CD4-positive, alpha-beta T cell (primary cell): ENCODE measurements at regions not wholly inside any gene's neighbourhood (a gene's known extent, or its start where the extent isn't known, plus 50 kb on each side); places are given as distances from the start of the nearest gene placed in this dataset.

Source experiments
- ATAC-seq: fragments of 200-7000 bp; cut with Tn5 transposase; one replicate; pipeline ENCODE4 v1.10.0; 2022; ENCODE audit warnings: mild to moderate bottlenecking; ENCODE audit not compliant: poor library complexity
- CTCF ChIA-PET: fragments of 350-600 bp; sonication (Branson Sonifier 250); formaldehyde crosslinking; loops from one replicate; lab custom pipeline; 2021; ENCODE audit warnings: antibody characterized with exemption, inconsistent platforms; lab: Charles Lee
- POLR2A ChIA-PET: fragments of 350-600 bp; sonication (Branson Sonifier 250); formaldehyde crosslinking; loops from one replicate; lab custom pipeline; 2021; ENCODE audit warnings: antibody characterized with exemption, inconsistent platforms; lab: Charles Lee
- DNase-seq, 14 experiments: peaks; one replicate each; pipeline ENCODE4 v3.0.0-alpha.2; 2013 to 2020; ENCODE audit warnings: mixed read lengths in 2 of 14
- H3K27ac ChIP-seq, 2 donors: one replicate each; pipeline versions ENCODE4 v1.5.1 to v1.7.0; 2013; ENCODE audit warnings: low read length in 2 of 2, low read depth in 1 of 2, mild to moderate bottlenecking in 1 of 2
- H3K27me3 ChIP-seq, 2 experiments: 1 replicate in 1 of 2; 2 replicates in 1 of 2; pipeline versions ENCODE4 v1.6.1 to v1.7.0; 2013; ENCODE audit warnings: low read length in 2 of 2, control low read depth in 1 of 2, mild to moderate bottlenecking in 1 of 2, moderate library complexity in 1 of 2; ENCODE audit not compliant: insufficient read depth in 2 of 2, control insufficient read depth in 1 of 2
- H3K36me3 ChIP-seq: one replicate; pipeline ENCODE4 v1.6.1; 2013; ENCODE audit warnings: low read length, control low read depth; ENCODE audit not compliant: insufficient read depth
- H3K4me1 ChIP-seq: one replicate; pipeline ENCODE4 v1.6.1; 2013; ENCODE audit warnings: low read length, control low read depth; ENCODE audit not compliant: insufficient read depth
- H3K4me3 ChIP-seq: one replicate; pipeline ENCODE4 v1.5.1; 2013; ENCODE audit warnings: mild to moderate bottlenecking, low read length, moderate library complexity
- H3K9me3 ChIP-seq, 2 experiments: 1 replicate in 1 of 2; 2 replicates in 1 of 2; pipeline versions ENCODE4 v1.6.1 to v1.7.0; 2013; ENCODE audit warnings: low read length in 2 of 2, mild to moderate bottlenecking in 2 of 2, control low read depth in 1 of 2, moderate library complexity in 1 of 2; ENCODE audit not compliant: control insufficient read depth in 1 of 2, insufficient read depth in 1 of 2
- H3K27ac Mint-ChIP-seq: one replicate; pipeline ENCODE4 v1.8.0; 2020; ENCODE audit warnings: mixed read lengths
- H3K27me3 Mint-ChIP-seq: one replicate; pipeline ENCODE4 v1.8.0; 2021; ENCODE audit warnings: mixed read lengths
- H3K36me3 Mint-ChIP-seq: one replicate; pipeline ENCODE4 v1.8.0; 2021; ENCODE audit warnings: low read depth, mixed read lengths
- H3K4me1 Mint-ChIP-seq: one replicate; pipeline ENCODE4 v1.8.0; 2021; ENCODE audit warnings: low read depth, mixed read lengths
- H3K4me3 Mint-ChIP-seq: one replicate; pipeline ENCODE4 v1.8.0; 2020; ENCODE audit warnings: mild to moderate bottlenecking, mixed read lengths
- H3K9me3 Mint-ChIP-seq: one replicate; pipeline ENCODE4 v1.8.0; 2020; ENCODE audit warnings: mixed read lengths
- intact Hi-C, 2 experiments: fragments of 100-400 bp; cut with DNase I in 1 of 2; cut with micrococcal nuclease in 1 of 2; formaldehyde crosslinking; loops; one replicate each; pipeline versions ENCODE4 v1.15.1 to v1.9.0; 2023 to 2025; cut with DNase I, micrococcal nuclease
- TF ChIP-seq, protein P1 (sequence below): fragments of 200-600 bp; IDR thresholded peaks from one replicate; pipeline ENCODE4 v1.8.0; 2022; ENCODE audit warnings: antibody characterized with exemption, mild to moderate bottlenecking

- no peak overlapping the region for H3K27ac Mint-ChIP-seq
- no peak overlapping the region for H3K27ac ChIP-seq
- no peaks in the 10 kb centered on the region for H3K4me1 Mint-ChIP-seq
- H3K27me3 ChIP-seq, result no peaks in the 10 kb centered on the region
- no peaks in the 10 kb centered on the region for H3K36me3 Mint-ChIP-seq
- no peak overlapping the region for H3K4me3 ChIP-seq
- TF ChIP-seq, protein P1, sequence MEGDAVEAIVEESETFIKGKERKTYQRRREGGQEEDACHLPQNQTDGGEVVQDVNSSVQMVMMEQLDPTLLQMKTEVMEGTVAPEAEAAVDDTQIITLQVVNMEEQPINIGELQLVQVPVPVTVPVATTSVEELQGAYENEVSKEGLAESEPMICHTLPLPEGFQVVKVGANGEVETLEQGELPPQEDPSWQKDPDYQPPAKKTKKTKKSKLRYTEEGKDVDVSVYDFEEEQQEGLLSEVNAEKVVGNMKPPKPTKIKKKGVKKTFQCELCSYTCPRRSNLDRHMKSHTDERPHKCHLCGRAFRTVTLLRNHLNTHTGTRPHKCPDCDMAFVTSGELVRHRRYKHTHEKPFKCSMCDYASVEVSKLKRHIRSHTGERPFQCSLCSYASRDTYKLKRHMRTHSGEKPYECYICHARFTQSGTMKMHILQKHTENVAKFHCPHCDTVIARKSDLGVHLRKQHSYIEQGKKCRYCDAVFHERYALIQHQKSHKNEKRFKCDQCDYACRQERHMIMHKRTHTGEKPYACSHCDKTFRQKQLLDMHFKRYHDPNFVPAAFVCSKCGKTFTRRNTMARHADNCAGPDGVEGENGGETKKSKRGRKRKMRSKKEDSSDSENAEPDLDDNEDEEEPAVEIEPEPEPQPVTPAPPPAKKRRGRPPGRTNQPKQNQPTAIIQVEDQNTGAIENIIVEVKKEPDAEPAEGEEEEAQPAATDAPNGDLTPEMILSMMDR, result no peak
- H3K4me3 Mint-ChIP-seq, result no peak overlapping the region
- no peak for ATAC-seq
- ChIA-PET CTCF (no interaction called here), POLR2A (no interaction called here)
- DNase-seq, result no peak
- peaks cover 10% of the 10 kb centered on the region for H3K9me3 Mint-ChIP-seq
- H3K36me3 ChIP-seq, result no peaks in the 10 kb centered on the region
- no peaks in the 10 kb centered on the region for H3K27me3 Mint-ChIP-seq
- H3K9me3 ChIP-seq, result no peaks in the 10 kb centered on the region
- H3K4me1 ChIP-seq, result no peaks in the 10 kb centered on the region
- intact Hi-C loops, result no loop called here
Measured at GRCh38 chr4:179151770-179152169, 1709.5 kb upstream of the AGA start.

- peaks cover 0 to 9% of the 10 kb centered on the region in 2 experiments for H3K9me3 ChIP-seq
- POLR2A ChIA-PET, result interaction anchor here (0.7 kb wide), 1 partner anchor 247 kb away, joined by 3 read pairs; no protein-coding TSS in a partner anchor
- Mint-ChIP-seq H3K36me3 (no peaks in the 10 kb centered on the region), H3K4me1 (no peaks in the 10 kb centered on the region), H3K27ac (no peak overlapping the region), H3K4me3 (no peak overlapping the region), H3K27me3 (no peaks in the 10 kb centered on the region), H3K9me3 (peaks cover 14% of the 10 kb centered on the region)
- CTCF ChIA-PET, result no interaction called here
- H3K36me3 ChIP-seq, result no peaks in the 10 kb centered on the region
- no peak overlapping the region for H3K27ac ChIP-seq
- DNase-seq, result no peak
- ATAC-seq, result no peak
- TF ChIP-seq, protein P1, result no peak
- no peaks in the 10 kb centered on the region for H3K27me3 ChIP-seq
- H3K4me3 ChIP-seq, result no peak overlapping the region
- H3K4me1 ChIP-seq, result no peaks in the 10 kb centered on the region
- intact Hi-C loops, result no loop called here
Measured at GRCh38 chr4:179163147-179163546, 1720.9 kb upstream of the AGA start.

- no peak overlapping the region for H3K4me3 ChIP-seq
- H3K9me3 Mint-ChIP-seq, result peaks cover 14% of the 10 kb centered on the region
- H3K36me3 Mint-ChIP-seq, result no peaks in the 10 kb centered on the region
- H3K4me1 Mint-ChIP-seq, result no peaks in the 10 kb centered on the region
- DNase-seq (no peak), ATAC-seq (no peak)
- POLR2A ChIA-PET, result no interaction called here
- H3K27me3 Mint-ChIP-seq, result no peaks in the 10 kb centered on the region
- no peak overlapping the region for H3K4me3 Mint-ChIP-seq
- H3K27ac Mint-ChIP-seq, result no peak overlapping the region
- no peaks in the 10 kb centered on the region for H3K4me1 ChIP-seq
- H3K27me3 ChIP-seq, result no peaks in the 10 kb centered on the region
- CTCF ChIA-PET, result no interaction called here
- H3K36me3 ChIP-seq, result no peaks in the 10 kb centered on the region
- H3K27ac ChIP-seq, result no peak overlapping the region
- peaks cover 0 to 9% of the 10 kb centered on the region in 2 experiments for H3K9me3 ChIP-seq
- intact Hi-C loops, result no loop called here
- TF ChIP-seq, protein P1, result no peak
Measured at GRCh38 chr4:179164267-179164999, 1722.2 kb upstream of the AGA start.
